ENCODE measurements at regions not wholly inside any gene's neighbourhood (a gene's known extent, or its start where the extent isn't known, plus 50 kb on each side); places are given as distances from the start of the nearest gene placed in this dataset.

GRCh38 chr12:24173067-24173466 is 223.6 kb upstream of the SOX5 start:
- no peak overlapping the region for H3K27ac ChIP-seq (ENCODE audit: low read depth in 1 of 2, low read length in 1 of 2)
- no peaks in the 10 kb centered on the region for H3K36me3 ChIP-seq (ENCODE audit: control insufficient read depth in 4 of 4, insufficient read depth in 4 of 4, low read length in 4 of 4)
- no peak overlapping the region for H3K4me3 ChIP-seq
- no peak overlapping the region for H3K9ac ChIP-seq (ENCODE audit: insufficient read depth in 1 of 2, low read length in 2 of 2)
- DNase-seq (no peak), ATAC-seq (ENCODE audit: insufficient read depth, low FRiP score) (no peak)
- no peaks in the 10 kb centered on the region for H3K4me1 ChIP-seq (ENCODE audit: control insufficient read depth in 5 of 5, insufficient read depth in 5 of 5, low read length in 5 of 5)
- no peaks in the 10 kb centered on the region for H3K27me3 ChIP-seq (ENCODE audit: control insufficient read depth in 3 of 3, insufficient read depth in 3 of 3, low read length in 2 of 3)
- WGBS, 2 donors: 62 to 65% methylated on average over 7 of the region's 7 CpGs
- H3K9me3 ChIP-seq (ENCODE audit: control insufficient read depth in 4 of 4, insufficient read depth in 3 of 4, low read length in 3 of 4): no peaks in the 10 kb centered on the region
- TF ChIP-seq CTCF (IDR thresholded peaks at IDR 0.05; ENCODE audit: control extremely low read depth, extremely low read depth): no peak

DNA sequence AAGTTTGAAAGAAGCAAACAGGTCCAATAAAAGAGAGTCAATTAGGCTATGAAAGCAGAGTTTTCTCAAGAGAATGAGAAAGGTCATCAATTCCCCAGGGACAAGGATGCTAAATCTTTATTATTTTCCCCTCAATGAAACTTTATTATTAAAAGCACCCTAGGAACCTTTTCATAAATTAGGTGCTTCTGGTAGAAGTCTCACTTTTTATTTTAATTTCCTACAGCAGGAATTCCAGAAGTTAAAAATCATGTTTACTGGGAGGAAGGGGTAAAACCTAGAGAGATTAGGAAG is 223.2 kb upstream of the SOX5 start:
- H3K4me1 ChIP-seq (ENCODE audit: control insufficient read depth in 5 of 5, insufficient read depth in 5 of 5, low read length in 5 of 5): no peaks in the 10 kb centered on the region
- H3K9me3 ChIP-seq (ENCODE audit: control insufficient read depth in 4 of 4, insufficient read depth in 3 of 4, low read length in 3 of 4): no peaks in the 10 kb centered on the region
- TF ChIP-seq CTCF (IDR thresholded peaks at IDR 0.05; ENCODE audit: control extremely low read depth, extremely low read depth): no peak
- H3K36me3 ChIP-seq (ENCODE audit: control insufficient read depth in 4 of 4, insufficient read depth in 4 of 4, low read length in 4 of 4): no peaks in the 10 kb centered on the region
- DNase-seq (no peak), ATAC-seq (ENCODE audit: insufficient read depth, low FRiP score) (no peak)
- no peaks in the 10 kb centered on the region for H3K27me3 ChIP-seq (ENCODE audit: control insufficient read depth in 3 of 3, insufficient read depth in 3 of 3, low read length in 2 of 3)
- H3K4me3 ChIP-seq: no peak overlapping the region
- H3K27ac ChIP-seq (ENCODE audit: low read depth in 1 of 2, low read length in 1 of 2): no peak overlapping the region
- H3K9ac ChIP-seq (ENCODE audit: insufficient read depth in 1 of 2, low read length in 2 of 2): no peak overlapping the region

DNA sequence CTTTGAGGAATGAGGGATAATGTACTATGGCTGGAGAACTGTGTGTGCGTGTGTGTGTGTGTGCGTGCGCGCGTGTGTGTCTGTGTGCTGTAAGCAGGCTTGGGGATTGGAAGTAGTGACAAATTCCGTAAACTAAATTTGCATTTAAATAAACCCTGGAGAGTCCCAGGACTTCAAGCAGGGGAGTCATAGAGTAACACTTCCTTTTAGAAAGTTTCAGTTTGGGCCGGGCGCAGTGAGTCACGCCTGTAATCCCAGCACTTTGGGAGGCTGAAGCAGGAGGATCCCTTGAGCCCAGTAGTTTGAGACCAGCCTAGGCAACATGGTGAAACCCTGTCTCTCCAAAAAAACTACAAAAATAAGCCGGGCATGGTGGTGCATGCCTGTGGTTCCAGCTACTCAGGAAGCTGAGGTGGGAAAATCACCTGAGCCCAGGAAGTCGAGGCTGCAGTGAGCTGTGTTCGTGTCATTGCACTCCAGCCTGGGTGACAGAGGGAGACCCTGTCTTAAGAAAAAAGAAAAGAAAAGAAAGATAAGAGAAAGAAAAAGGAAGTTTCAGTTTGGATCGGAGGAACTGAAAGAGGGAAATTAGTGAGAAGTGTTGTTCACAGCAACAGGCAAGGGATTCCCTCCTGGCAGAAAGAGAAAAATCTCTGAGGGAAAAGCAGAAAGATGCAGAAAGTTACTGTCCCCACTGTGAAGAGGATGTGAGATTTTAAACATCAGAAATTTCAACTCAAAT is 222.7 kb upstream of the SOX5 start:
- 73 to 79% methylated on average over 13 of the region's 13 CpGs for whole genome bisulfite sequencing, 2 donors
- TF ChIP-seq CTCF (IDR thresholded peaks at IDR 0.05; ENCODE audit: control extremely low read depth, extremely low read depth): no peak
- DNase-seq (no peak), ATAC-seq (ENCODE audit: insufficient read depth, low FRiP score) (peak; percentile 47)
- Histone ChIP-seq H3K27me3 (ENCODE audit: control insufficient read depth in 3 of 3, insufficient read depth in 3 of 3, low read length in 2 of 3) (no peaks in the 10 kb centered on the region), H3K4me3 (no peak overlapping the region), H3K27ac (ENCODE audit: low read depth in 1 of 2, low read length in 1 of 2) (no peak overlapping the region), H3K36me3 (ENCODE audit: control insufficient read depth in 4 of 4, insufficient read depth in 4 of 4, low read length in 4 of 4) (no peaks in the 10 kb centered on the region), H3K9me3 (ENCODE audit: control insufficient read depth in 4 of 4, insufficient read depth in 3 of 4, low read length in 3 of 4) (no peaks in the 10 kb centered on the region), H3K9ac (ENCODE audit: insufficient read depth in 1 of 2, low read length in 2 of 2) (no peak overlapping the region), H3K4me1 (ENCODE audit: control insufficient read depth in 5 of 5, insufficient read depth in 5 of 5, low read length in 5 of 5) (no peaks in the 10 kb centered on the region)

GRCh38 chr12:24155042-24155441 is 205.6 kb upstream of the SOX5 start:
- TF ChIP-seq CTCF (IDR thresholded peaks at IDR 0.05; ENCODE audit: control extremely low read depth, extremely low read depth): no peak
- DNase-seq: no peak
- peaks cover 0 to 2% (median 0%) of the 10 kb centered on the region in 5 donors for H3K4me1 ChIP-seq (ENCODE audit: control insufficient read depth in 5 of 5, insufficient read depth in 5 of 5, low read length in 5 of 5)
- no peaks in the 10 kb centered on the region for H3K27me3 ChIP-seq (ENCODE audit: control insufficient read depth in 3 of 3, insufficient read depth in 3 of 3, low read length in 2 of 3)
- H3K9ac ChIP-seq (ENCODE audit: insufficient read depth in 1 of 2, low read length in 2 of 2): no peak overlapping the region
- no peak overlapping the region for H3K4me3 ChIP-seq
- no peak overlapping the region for H3K27ac ChIP-seq (ENCODE audit: low read depth in 1 of 2, low read length in 1 of 2)
- H3K36me3 ChIP-seq (ENCODE audit: control insufficient read depth in 4 of 4, insufficient read depth in 4 of 4, low read length in 4 of 4): no peaks in the 10 kb centered on the region
- 93 to 95% methylated on average over 2 of the region's 2 CpGs for WGBS, 2 donors
- H3K9me3 ChIP-seq (ENCODE audit: control insufficient read depth in 4 of 4, insufficient read depth in 3 of 4, low read length in 3 of 4): no peaks in the 10 kb centered on the region
- ATAC-seq (ENCODE audit: insufficient read depth, low FRiP score): no peak
